Right ventricle myocardium inferior (tissue), 1 donor: ENCODE measurements at regions not wholly inside any gene's neighbourhood (a gene's known extent, or its start where the extent isn't known, plus 50 kb on each side); places are given as distances from the start of the nearest gene placed in this dataset.
"Not testable (repeated sequence)": the region's sequence is repeated elsewhere in the genome, so short reads cannot be mapped to it uniquely, and the experiment has no call there.

Experiments used
- ATAC-seq: fragments of 200-7000 bp; cut with Tn5 transposase; one replicate; pipeline ENCODE4 v1.9.1; 2020; ENCODE audit warnings: mild to moderate bottlenecking, moderate library complexity
- DNase-seq: peaks from one replicate; pipeline ENCODE4 v3.0.0; 2021; ENCODE audit errors: missing footprints
- intact Hi-C: fragments of 100-400 bp; cut with DNase I; formaldehyde crosslinking; loops from one replicate; pipeline ENCODE4 v1.11.0; 2022
- donor health status: DM: no; HTN: yes; CAD: no; lungs with severe emphysema.

GRCh38 chr1:5164158-5164557, 509.7 kb downstream of the AJAP1 start:
- ATAC-seq (no peak), DNase-seq (no peak)
- intact Hi-C loops: no loop called here

GRCh38 chr1:5161372-5161771, 507.0 kb downstream of the AJAP1 start:
- ATAC-seq (no peak), DNase-seq (no peak)
- intact Hi-C loops: no loop called here

GRCh38 chr1:5157175-5157574, 502.8 kb downstream of the AJAP1 start:
- ATAC-seq: no peak
- no peak for DNase-seq
- intact Hi-C loops: no loop called here

GRCh38 chr1:5156416-5157120, 502.2 kb downstream of the AJAP1 start:
- ATAC-seq (no peak), DNase-seq (no peak)
- intact Hi-C loops: no loop called here

DNA sequence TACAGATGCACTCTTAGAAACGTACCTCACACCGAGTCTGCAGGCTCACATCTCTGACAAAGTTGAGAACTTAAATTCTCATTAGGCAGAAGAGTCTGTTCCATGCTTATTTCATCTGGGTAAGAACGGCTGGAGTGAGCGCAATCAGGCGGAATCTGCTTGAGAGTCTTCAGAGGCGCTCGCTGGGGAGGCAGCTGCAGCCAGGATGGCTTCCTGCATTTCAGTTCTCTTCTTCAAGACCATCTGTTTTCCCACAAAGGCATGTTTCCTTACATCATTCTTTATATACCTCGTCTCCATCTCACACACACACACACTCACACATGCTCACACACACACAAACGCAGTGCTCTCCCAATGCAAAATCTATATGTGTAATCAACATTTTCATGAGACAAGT, 497.1 kb downstream of the AJAP1 start:
- no peak for ATAC-seq
- intact Hi-C loops: no loop called here
- no peak for DNase-seq

GRCh38 chr1:5150191-5150590, 495.8 kb downstream of the AJAP1 start:
- intact Hi-C loops: no loop called here
- no peak for ATAC-seq
- DNase-seq: no peak

DNA sequence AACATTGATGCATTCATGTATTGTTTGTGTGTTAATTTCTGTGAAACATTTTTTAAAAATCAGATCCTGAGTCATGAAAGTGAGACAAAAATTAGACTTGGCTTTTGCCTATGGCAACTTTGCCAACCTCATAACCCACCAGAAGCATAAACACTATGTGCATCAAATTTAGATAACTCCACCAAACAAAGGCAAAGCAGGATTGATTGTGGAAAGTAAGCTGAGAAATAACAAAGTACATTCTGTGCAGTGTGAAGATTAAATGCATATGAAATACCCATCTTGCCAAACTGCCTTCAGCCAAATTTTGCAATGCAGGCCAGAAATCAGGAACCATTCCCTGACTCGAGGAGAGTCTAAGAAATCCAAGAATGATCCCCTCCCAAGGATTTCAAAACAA, 493.4 kb downstream of the AJAP1 start:
- ATAC-seq (no peak), DNase-seq (no peak)
- intact Hi-C loops: no loop called here

DNA sequence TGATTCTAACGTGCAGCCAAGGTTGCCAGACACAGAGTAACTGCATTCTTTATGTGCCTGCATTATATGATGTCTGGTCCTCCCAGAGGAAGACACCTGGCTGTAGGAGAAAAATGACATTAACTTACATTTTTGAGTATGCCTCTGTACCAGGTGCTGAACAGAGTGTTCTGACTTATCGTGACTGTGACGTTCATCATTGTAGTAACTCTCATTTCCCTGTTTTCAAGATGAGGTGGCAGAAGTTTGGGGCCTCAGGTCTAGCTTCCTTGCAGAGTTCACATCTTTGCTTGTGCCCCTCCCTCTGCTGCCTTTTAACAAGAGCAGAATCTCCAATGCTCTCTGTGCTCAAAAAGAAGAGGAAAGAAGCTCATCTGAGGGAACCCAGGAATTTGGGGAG, 488.0 kb downstream of the AJAP1 start:
- ATAC-seq: no peak
- no peak for DNase-seq
- intact Hi-C loops: no loop called here

DNA sequence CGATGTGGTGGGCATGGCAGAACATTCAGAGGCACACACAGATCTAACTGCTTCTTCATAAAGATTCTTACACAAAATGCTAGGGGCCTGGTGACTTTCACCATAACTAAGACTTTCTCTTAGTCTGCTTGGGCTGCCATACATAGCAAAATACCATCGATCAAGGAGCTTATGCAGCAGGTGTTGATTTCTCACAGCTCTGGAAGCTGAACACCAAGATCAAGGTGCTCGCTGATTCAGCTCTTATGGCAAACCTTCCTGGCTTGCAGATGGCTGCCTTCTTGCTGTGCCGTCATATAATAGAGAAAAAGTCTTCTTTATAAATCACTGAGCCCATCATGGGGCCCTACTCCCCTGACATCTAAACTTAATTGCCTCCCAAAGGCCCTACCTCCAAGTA, 487.3 kb downstream of the AJAP1 start:
- intact Hi-C loops: no loop called here
- no peak for DNase-seq
- no peak for ATAC-seq

DNA sequence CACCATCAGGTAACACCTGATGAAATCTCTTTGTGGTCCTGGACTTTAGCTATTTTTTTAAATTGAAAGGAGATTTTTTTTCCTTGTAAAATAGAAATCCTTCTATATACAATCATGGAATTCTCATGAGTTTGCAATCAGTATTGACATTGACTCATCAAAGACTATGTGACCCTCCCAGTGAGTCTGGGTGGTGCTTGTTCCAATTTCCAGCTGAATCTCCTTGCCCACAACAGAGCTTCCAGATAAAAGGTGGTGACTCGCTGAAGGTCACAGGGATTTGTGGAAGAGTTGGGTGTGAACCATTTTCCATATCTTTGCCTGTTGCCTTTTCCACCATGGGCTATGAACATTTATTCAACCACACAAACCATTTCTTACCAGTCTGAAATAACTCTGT, 486.6 kb downstream of the AJAP1 start:
- intact Hi-C loops: no loop called here
- no peak for ATAC-seq
- DNase-seq: no peak

GRCh38 chr1:5140136-5140535, 485.7 kb downstream of the AJAP1 start:
- no peak for DNase-seq
- no peak for ATAC-seq
- intact Hi-C loops: no loop called here

DNA sequence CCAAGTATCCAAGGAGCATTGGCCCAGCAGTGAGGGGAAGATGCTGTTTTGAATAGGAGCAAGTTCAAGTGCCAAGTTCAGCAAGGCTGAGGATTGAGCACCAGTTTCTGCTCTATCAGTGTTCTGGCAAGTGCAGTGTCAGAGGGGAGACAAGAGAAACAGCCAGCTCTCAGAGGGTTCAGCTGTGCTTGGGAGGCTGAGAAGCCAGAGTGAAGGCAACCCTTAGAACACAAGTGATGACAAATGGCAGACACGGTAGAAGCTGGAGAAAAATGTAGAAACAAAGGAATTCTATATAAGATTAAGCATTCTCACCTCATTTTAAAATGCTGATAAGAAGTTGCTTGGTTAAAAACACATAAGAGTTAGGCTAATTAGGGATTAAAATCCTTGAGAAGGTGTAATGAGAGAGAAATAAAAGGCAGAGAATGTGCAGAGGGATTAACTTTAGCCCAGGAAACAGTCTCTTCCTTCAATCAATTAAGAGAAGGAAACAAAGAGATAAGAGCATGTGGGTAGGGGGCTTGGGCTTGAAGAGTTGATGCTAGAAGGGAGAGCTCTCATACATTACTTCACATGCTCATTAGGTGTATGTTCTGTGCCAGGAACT, 475.4 kb downstream of the AJAP1 start:
- intact Hi-C loops: no loop called here
- no peak for ATAC-seq
- DNase-seq: no peak

DNA sequence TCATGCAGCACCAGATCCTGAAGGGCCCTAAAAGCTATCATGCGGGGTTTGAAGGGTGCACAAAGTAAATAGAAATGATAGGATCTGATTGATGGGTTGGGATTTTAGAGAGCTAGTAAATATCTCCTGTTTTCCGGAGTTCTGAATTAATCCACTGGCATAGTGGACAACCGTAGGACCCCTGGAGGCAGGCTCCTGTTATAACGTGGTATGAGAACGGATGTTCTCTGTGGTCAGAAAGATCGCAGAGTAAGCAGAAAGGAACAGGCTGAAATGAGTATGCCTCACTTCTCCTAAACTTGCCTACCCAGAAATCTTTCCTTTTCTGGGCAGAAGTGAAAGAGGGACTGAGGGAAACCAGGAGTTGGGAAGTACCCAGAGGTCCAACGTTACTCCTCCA, 470.8 kb downstream of the AJAP1 start:
- DNase-seq (no peak), ATAC-seq (no peak)
- intact Hi-C loops: no loop called here

DNA sequence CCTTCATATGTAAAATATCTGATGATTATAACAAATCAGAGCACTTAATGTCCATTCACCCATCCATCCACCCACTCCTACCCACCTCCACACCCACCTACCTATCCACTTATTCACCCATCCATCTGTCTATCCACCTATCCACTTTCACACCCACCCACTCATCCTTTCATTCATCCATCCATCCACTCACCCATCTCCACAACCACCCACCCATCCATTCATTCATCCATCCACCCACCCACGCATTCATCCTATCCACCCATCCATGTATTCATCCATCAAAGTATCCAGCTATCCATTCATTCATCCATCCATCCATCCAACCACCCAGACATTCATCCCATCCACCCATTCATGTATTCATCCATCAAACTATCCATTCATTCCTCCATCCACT, 466.1 kb downstream of the AJAP1 start:
- DNase-seq: no peak
- no peak for ATAC-seq
- intact Hi-C loops: no loop called here

DNA sequence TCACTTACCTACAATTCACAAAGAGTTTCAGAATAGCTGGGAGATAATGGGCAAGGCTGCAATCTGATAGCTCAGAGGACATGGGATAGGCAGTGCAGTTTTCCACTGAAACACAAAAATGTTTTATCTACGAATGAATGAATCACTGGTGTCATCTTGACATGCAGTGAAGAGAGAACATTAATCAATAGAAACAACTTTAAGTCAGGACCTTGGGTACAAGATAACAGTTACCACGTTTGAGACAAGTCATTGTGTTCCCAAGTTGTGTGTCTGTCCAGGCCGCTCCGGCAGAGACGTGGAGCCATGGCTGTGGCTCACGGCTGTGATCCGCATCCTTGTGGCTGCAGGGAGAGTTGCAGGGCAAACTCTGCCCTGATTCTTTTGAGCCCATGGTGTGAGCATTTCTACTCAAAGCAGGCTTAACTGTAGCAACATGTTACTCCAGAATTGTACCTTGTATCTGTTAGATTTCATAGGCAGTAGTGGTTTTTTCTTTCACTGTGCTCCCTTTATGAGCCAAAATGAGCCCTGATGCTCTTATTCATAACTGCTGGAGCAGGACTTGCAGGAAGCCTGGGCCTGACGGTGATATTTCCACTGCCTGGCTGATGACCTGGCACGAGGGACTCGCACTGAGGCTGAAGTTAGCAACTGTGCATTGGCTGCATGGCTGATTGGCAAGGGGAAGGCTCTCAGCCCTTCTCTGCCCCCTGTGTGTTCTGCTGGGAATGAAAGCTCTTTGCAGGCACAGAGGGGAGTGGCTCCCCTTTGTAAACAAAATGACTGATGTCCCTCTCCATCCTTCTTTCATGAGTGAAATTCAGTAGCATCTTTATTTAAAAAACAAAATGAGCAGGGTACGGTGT, 465.2 kb downstream of the AJAP1 start:
- DNase-seq (no peak), ATAC-seq (no peak)
- intact Hi-C loops: no loop called here

GRCh38 chr1:5118771-5119170, 464.4 kb downstream of the AJAP1 start:
- DNase-seq, intact Hi-C loops, ATAC-seq: not testable (repeated sequence)

- ATAC-seq, DNase-seq, intact Hi-C loops: not testable (repeated sequence)
These were observed 463.9 kb downstream of the AJAP1 start for GRCh38 chr1:5118292-5118691.

- intact Hi-C loops: no loop called here
- no peak for DNase-seq
- ATAC-seq: no peak
These were observed 457.2 kb downstream of the AJAP1 start for GRCh38 chr1:5111581-5111980.

- DNase-seq (no peak), ATAC-seq (no peak)
- intact Hi-C loops: no loop called here
These were observed 456.1 kb downstream of the AJAP1 start for GRCh38 chr1:5110508-5110907.

GRCh38 chr1:5109633-5110032, 455.2 kb downstream of the AJAP1 start:
- intact Hi-C loops: no loop called here
- no peak for ATAC-seq
- DNase-seq: no peak
